Liver (tissue), 8 donors: ENCODE measurements at regions not wholly inside any gene's neighbourhood (a gene's known extent, or its start where the extent isn't known, plus 50 kb on each side); places are given as distances from the start of the nearest gene placed in this dataset.

ENCODE experiments used
- DNase-seq: peaks from one replicate; pipeline ENCODE4 v3.0.0-alpha.2; 2017; ENCODE audit warnings: low spot score
- H3K27ac ChIP-seq, 2 donors: one replicate each; pipeline ENCODE4 v1.7.0; 2013; ENCODE audit warnings: inconsistent platforms in 2 of 2, low read length in 2 of 2, control low read depth in 1 of 2, low read depth in 1 of 2, mild to moderate bottlenecking in 1 of 2
- H3K27me3 ChIP-seq, 4 donors: one replicate each; pipeline versions ENCODE4 v1.6.1 to v1.7.0; 2013; ENCODE audit warnings: low read length in 3 of 4, inconsistent platforms in 1 of 4, mild to moderate bottlenecking in 1 of 4, moderate library complexity in 1 of 4; ENCODE audit not compliant: control insufficient read depth in 4 of 4, insufficient read depth in 4 of 4
- H3K36me3 ChIP-seq, 4 donors: one replicate each; pipeline versions ENCODE4 v1.6.1 to v1.7.0; 2013; ENCODE audit warnings: low read length in 3 of 4, mild to moderate bottlenecking in 3 of 4, low read depth in 1 of 4, moderate library complexity in 1 of 4; ENCODE audit not compliant: control insufficient read depth in 4 of 4, insufficient read depth in 3 of 4
- H3K4me1 ChIP-seq, 4 donors: one replicate each; pipeline versions ENCODE4 v1.6.1 to v1.7.0; 2013; ENCODE audit warnings: low read length in 3 of 4, mild to moderate bottlenecking in 3 of 4, moderate library complexity in 1 of 4; ENCODE audit not compliant: control insufficient read depth in 4 of 4, insufficient read depth in 4 of 4
- H3K4me3 ChIP-seq, 3 donors: one replicate each; pipeline versions ENCODE4 v1.6.1 to v1.7.0; 2013; ENCODE audit warnings: low read length in 3 of 3, control low read depth in 1 of 3, low read depth in 1 of 3, mild to moderate bottlenecking in 1 of 3
- H3K9ac ChIP-seq, 2 donors: one replicate each; pipeline ENCODE4 v1.7.0; 2013; ENCODE audit warnings: low read length in 2 of 2, mild to moderate bottlenecking in 2 of 2, moderate library complexity in 2 of 2, control low read depth in 1 of 2, low read depth in 1 of 2
- H3K9me3 ChIP-seq, 4 donors: one replicate each; pipeline versions ENCODE4 v1.6.1 to v1.7.0; 2013; ENCODE audit warnings: low read length in 3 of 4; ENCODE audit not compliant: control insufficient read depth in 4 of 4
- ATF3 ChIP-seq: IDR thresholded peaks from 2 replicates; pipeline ENCODE4 v1.6.1; 2016; ENCODE audit warnings: antibody characterized with exemption
- CTCF ChIP-seq: fragments of 150-350 bp; IDR thresholded peaks from 2 replicates; pipeline ENCODE4 v1.5.1; 2017; ENCODE audit warnings: improper control_type of control experiment, low read depth, low read length; ENCODE audit not compliant: missing input control
- EGR1 ChIP-seq, 2 donors: IDR thresholded peaks; 2 replicates each; pipeline ENCODE4 v1.6.1; 2016 to 2018; ENCODE audit warnings: antibody characterized with exemption in 2 of 2, low read depth in 2 of 2
- FOXA1 ChIP-seq: IDR thresholded peaks from 2 replicates; pipeline ENCODE4 v1.6.1; 2016; ENCODE audit warnings: antibody characterized with exemption
- FOXA2 ChIP-seq: IDR thresholded peaks from 2 replicates; pipeline ENCODE4 v1.6.1; 2016; ENCODE audit warnings: antibody characterized with exemption
- GABPA ChIP-seq, 2 donors: IDR thresholded peaks in 1 of 2; conservative IDR thresholded peaks in 1 of 2; 2 replicates each; pipeline ENCODE4 v1.6.1; 2016; ENCODE audit warnings: antibody characterized with exemption in 2 of 2, mild to moderate bottlenecking in 1 of 2, moderate library complexity in 1 of 2
- HNF4G ChIP-seq: IDR thresholded peaks from 2 replicates; pipeline ENCODE4 v1.6.1; 2016; ENCODE audit warnings: antibody characterized with exemption
- MAX ChIP-seq: IDR thresholded peaks from 2 replicates; pipeline ENCODE4 v1.6.1; 2016; ENCODE audit warnings: antibody characterized with exemption
- RAD21 ChIP-seq, 2 donors: IDR thresholded peaks; 2 replicates each; pipeline ENCODE4 v1.6.1; 2016; ENCODE audit warnings: antibody characterized with exemption in 2 of 2, mild to moderate bottlenecking in 2 of 2
- REST ChIP-seq: IDR thresholded peaks from 2 replicates; pipeline ENCODE4 v1.6.1; 2016; ENCODE audit warnings: antibody characterized with exemption, mild to moderate bottlenecking
- RXRA ChIP-seq, 2 donors: IDR thresholded peaks; 2 replicates each; pipeline ENCODE4 v1.6.1; 2017 to 2018; ENCODE audit warnings: antibody characterized with exemption in 2 of 2, mild to moderate bottlenecking in 1 of 2
- SP1 ChIP-seq: IDR thresholded peaks from 2 replicates; pipeline ENCODE4 v1.6.1; 2018; ENCODE audit warnings: antibody characterized with exemption, mild to moderate bottlenecking
- TAF1 ChIP-seq: conservative IDR thresholded peaks from 2 replicates; pipeline ENCODE4 v1.6.1; 2016; ENCODE audit warnings: antibody characterized with exemption, mild to moderate bottlenecking
- YY1 ChIP-seq: IDR thresholded peaks from 2 replicates; pipeline ENCODE4 v1.6.1; 2016; ENCODE audit warnings: antibody characterized with exemption, mild to moderate bottlenecking
- ZBTB33 ChIP-seq: IDR thresholded peaks from 2 replicates; pipeline ENCODE4 v1.6.1; 2016; ENCODE audit warnings: antibody characterized with exemption
- WGBS: extraction: QIAGEN DNeasy Blood & Tissue Kit; methylation state at CpG from one replicate; pipeline ENCODE4 v1.1.7; 2013; 5-methylcytosine and 5-hydroxymethylcytosine counted together
- donor health status: healthy.
- donor health status: healthy.
- donor health status: healthy.
- donor health status: healthy.
- donor health status: healthy.

GRCh38 chr6:169926617-169927417 lies 175.4 kb downstream of the ERMARD start:
- Histone ChIP-seq H3K27me3 (no peaks in the 10 kb centered on the region), H3K4me3 (no peak overlapping the region), H3K27ac (no peak overlapping the region), H3K36me3 (no peaks in the 10 kb centered on the region), H3K9ac (no peak overlapping the region), H3K9me3 (no peaks in the 10 kb centered on the region), H3K4me1 (peaks cover 5 to 12% (median 7%) of the 10 kb centered on the region in 4 donors)
- no peak for DNase-seq
- 96% methylated on average over 11 of the region's 11 CpGs for WGBS
- no peak for TF ChIP-seq ZBTB33
- TF ChIP-seq EGR1 (IDR thresholded peaks at IDR 0.05; ENCODE audit: low read depth in 2 of 2): no peak
- no peak for TF ChIP-seq REST
- TF ChIP-seq CTCF: no peak
- no peak for TF ChIP-seq GABPA (IDR thresholded peaks at IDR 0.05 in 1 of 2, conservative IDR thresholded peaks at IDR 0.05 in 1 of 2)
- TF ChIP-seq TAF1: no peak
- no peak for TF ChIP-seq MAX
- no peak for TF ChIP-seq FOXA2
- TF ChIP-seq YY1: no peak

- TF ChIP-seq CTCF (no peak), RAD21 (IDR thresholded peaks at IDR 0.05) (no peak), ATF3 (no peak), GABPA (IDR thresholded peaks at IDR 0.05 in 1 of 2, conservative IDR thresholded peaks at IDR 0.05 in 1 of 2) (no peak), RXRA (IDR thresholded peaks at IDR 0.05) (no peak), FOXA1 (no peak), EGR1 (IDR thresholded peaks at IDR 0.05; ENCODE audit: low read depth in 2 of 2) (no peak), MAX (no peak), YY1 (no peak), SP1 (no peak), HNF4G (no peak)
- Histone ChIP-seq H3K36me3 (no peaks in the 10 kb centered on the region), H3K4me3 (no peak overlapping the region), H3K9me3 (no peaks in the 10 kb centered on the region), H3K9ac (no peak overlapping the region), H3K27me3 (no peaks in the 10 kb centered on the region), H3K27ac (no peak overlapping the region), H3K4me1 (peaks cover 6 to 34% (median 27%) of the 10 kb centered on the region in 4 donors)
- 94% methylated on average over 6 of the region's 6 CpGs for WGBS
- DNase-seq: no peak
Observed at GRCh38 chr6:169923468-169924464, 172.3 kb downstream of the ERMARD start.
